H9 (cell line): ENCODE measurements at regions not wholly inside any gene's neighbourhood (a gene's known extent, or its start where the extent isn't known, plus 50 kb on each side); places are given as distances from the start of the nearest gene placed in this dataset.

ENCODE experiments used
- DNase-seq: peaks from one replicate; pipeline ENCODE4 v3.0.0-alpha.2; 2017
- H2AFZ ChIP-seq: one replicate; pipeline ENCODE4 v1.6.1; 2013; ENCODE audit warnings: mild to moderate bottlenecking, low read length, control low read depth, moderate library complexity
- H2AK5ac ChIP-seq: 2 replicates; pipeline ENCODE4 v1.6.1; 2013; ENCODE audit warnings: low read length, control low read depth, mixed read lengths; ENCODE audit not compliant: insufficient read length
- H2BK120ac ChIP-seq: one replicate; pipeline ENCODE4 v1.6.1; 2013; ENCODE audit warnings: low read depth, mild to moderate bottlenecking, low read length, control low read depth, inconsistent platforms; ENCODE audit not compliant: poor library complexity, severe bottlenecking
- H2BK12ac ChIP-seq: 2 replicates; pipeline ENCODE4 v1.6.1; 2013; ENCODE audit warnings: low read length, control low read depth, mixed read lengths, low read depth; ENCODE audit not compliant: insufficient read length
- H2BK15ac ChIP-seq: 2 replicates; pipeline ENCODE4 v1.6.1; 2013; ENCODE audit warnings: low read depth, low read length, control low read depth
- H2BK20ac ChIP-seq: one replicate; pipeline ENCODE4 v1.6.1; 2013; ENCODE audit warnings: low read depth, mild to moderate bottlenecking, low read length, control low read depth, inconsistent platforms; ENCODE audit not compliant: poor library complexity, severe bottlenecking
- H2BK5ac ChIP-seq: 2 replicates; pipeline ENCODE4 v1.6.1; 2013; ENCODE audit warnings: low read length, control low read depth, mixed read lengths; ENCODE audit not compliant: insufficient read length
- H3K14ac ChIP-seq: 2 replicates; pipeline ENCODE4 v1.6.1; 2013; ENCODE audit warnings: low read length, control low read depth; ENCODE audit not compliant: insufficient read depth
- H3K18ac ChIP-seq: 2 replicates; pipeline ENCODE4 v1.6.1; 2013; ENCODE audit warnings: low read depth, mild to moderate bottlenecking, mixed read lengths, low read length, control low read depth; ENCODE audit not compliant: insufficient read length
- H3K23ac ChIP-seq: 2 replicates; pipeline ENCODE4 v1.6.1; 2013; ENCODE audit warnings: low read length, control low read depth, mixed read lengths, low read depth; ENCODE audit not compliant: insufficient read length
- H3K23me2 ChIP-seq: 2 replicates; pipeline ENCODE4 v1.6.1; 2013; ENCODE audit warnings: low read depth, mild to moderate bottlenecking, mixed read lengths, low read length, control low read depth; ENCODE audit not compliant: insufficient read length, poor library complexity, severe bottlenecking
- H3K27ac ChIP-seq: 2 replicates; pipeline ENCODE4 v1.5.1; 2013; ENCODE audit warnings: low read length, control low read depth, mixed read lengths, low read depth; ENCODE audit not compliant: insufficient read length
- H3K27me3 ChIP-seq: 2 replicates; pipeline ENCODE4 v1.6.1; 2013; ENCODE audit warnings: low read length, control low read depth, inconsistent platforms; ENCODE audit not compliant: insufficient read depth
- H3K4ac ChIP-seq: 2 replicates; pipeline ENCODE4 v1.6.1; 2013; ENCODE audit warnings: low read depth, mild to moderate bottlenecking, control low read depth, inconsistent platforms, low read length, moderate library complexity
- H3K4me1 ChIP-seq: 2 replicates; pipeline ENCODE4 v1.6.1; 2013; ENCODE audit warnings: low read length, control low read depth, inconsistent platforms; ENCODE audit not compliant: insufficient read depth
- H3K4me2 ChIP-seq: 2 replicates; pipeline ENCODE4 v1.6.1; 2013; ENCODE audit warnings: low read length, control low read depth, mixed read lengths; ENCODE audit not compliant: insufficient read length, insufficient read depth
- H3K56ac ChIP-seq: 2 replicates; pipeline ENCODE4 v1.6.1; 2013; ENCODE audit warnings: low read depth, mild to moderate bottlenecking, mixed read lengths, low read length, control low read depth; ENCODE audit not compliant: insufficient read length
- H3K79me1 ChIP-seq: 2 replicates; pipeline ENCODE4 v1.6.1; 2013; ENCODE audit warnings: low read depth, mild to moderate bottlenecking, moderate library complexity, low read length, control low read depth, inconsistent platforms; ENCODE audit not compliant: insufficient read depth, poor library complexity, severe bottlenecking
- H3K79me2 ChIP-seq: 2 replicates; pipeline ENCODE4 v1.6.1; 2013; ENCODE audit warnings: low read length, control low read depth, inconsistent platforms; ENCODE audit not compliant: insufficient read depth
- H3K9ac ChIP-seq: 2 replicates; pipeline ENCODE4 v1.6.1; 2013; ENCODE audit warnings: low read length, control low read depth, mixed read lengths; ENCODE audit not compliant: insufficient read length; ENCODE audit errors: extremely low read depth
- H3K9me3 ChIP-seq: one replicate; pipeline ENCODE4 v1.6.1; 2013; ENCODE audit warnings: low read depth, low read length, inconsistent platforms; ENCODE audit not compliant: control insufficient read depth
- H3T11ph ChIP-seq: one replicate; pipeline ENCODE4 v1.6.1; 2013; ENCODE audit warnings: mild to moderate bottlenecking, low read length, control low read depth, inconsistent platforms
- H4K20me1 ChIP-seq: one replicate; pipeline ENCODE4 v1.6.1; 2013; ENCODE audit not compliant: control insufficient read depth, insufficient read length, insufficient read depth
- H4K5ac ChIP-seq: 2 replicates; pipeline ENCODE4 v1.6.1; 2013; ENCODE audit warnings: low read depth, mild to moderate bottlenecking, mixed read lengths, low read length, control low read depth; ENCODE audit not compliant: insufficient read length
- H4K8ac ChIP-seq: replicated peaks from 2 replicates; pipeline ENCODE4 v1.6.1; 2013; ENCODE audit warnings: low read length, control low read depth, mixed read lengths, low read depth; ENCODE audit not compliant: insufficient read length
- H4K91ac ChIP-seq: 2 replicates; pipeline ENCODE4 v1.6.1; 2013; ENCODE audit warnings: low read depth, mild to moderate bottlenecking, moderate library complexity, mixed read lengths, low read length, control low read depth; ENCODE audit not compliant: insufficient read length
- H3K27ac Mint-ChIP-seq, 3 experiments: 2 replicates in 2 of 3; 3 replicates in 1 of 3; pipeline ENCODE4 v1.8.0; 2020 to 2021; ENCODE audit warnings: mixed read lengths in 3 of 3, mild to moderate bottlenecking in 1 of 3, moderate library complexity in 1 of 3
- H3K27me3 Mint-ChIP-seq: 2 replicates; pipeline ENCODE4 v1.8.0; 2021; ENCODE audit warnings: low read depth, mild to moderate bottlenecking, moderate library complexity, mixed read lengths
- H3K36me3 Mint-ChIP-seq, 3 experiments: 2 replicates in 2 of 3; 3 replicates in 1 of 3; pipeline ENCODE4 v1.8.0; 2020 to 2021; ENCODE audit warnings: low read depth in 3 of 3, mixed read lengths in 3 of 3; ENCODE audit not compliant: insufficient read depth in 1 of 3
- H3K4me1 Mint-ChIP-seq, 2 experiments: 2 replicates each; pipeline ENCODE4 v1.8.0; 2020; ENCODE audit warnings: mixed read lengths in 2 of 2
- H3K4me3 Mint-ChIP-seq, 2 experiments: 2 replicates in 1 of 2; 3 replicates in 1 of 2; pipeline ENCODE4 v1.8.0; 2020 to 2021; ENCODE audit warnings: mild to moderate bottlenecking in 2 of 2, mixed read lengths in 2 of 2, moderate library complexity in 1 of 2
- H3K9me3 Mint-ChIP-seq, 2 experiments: 2 replicates in 1 of 2; 3 replicates in 1 of 2; pipeline ENCODE4 v1.8.0; 2020; ENCODE audit warnings: mild to moderate bottlenecking in 2 of 2, mixed read lengths in 2 of 2, moderate library complexity in 1 of 2
- WGBS: extraction: QIAGEN DNeasy Blood & Tissue Kit; methylation state at CpG from one replicate; pipeline ENCODE4 v1.1.7; 2013; ENCODE audit warnings: missing lambda C conversion rate, low lambda C conversion rate, mixed read lengths; ENCODE audit not compliant: insufficient read length; ENCODE audit errors: extremely low coverage; 5-methylcytosine and 5-hydroxymethylcytosine counted together
- TF ChIP-seq, protein P1 (sequence below): fragments of 200-600 bp; sonication (generic); conservative IDR thresholded peaks from 3 replicates; pipeline ENCODE4 v1.8.0; 2021; ENCODE audit warnings: antibody characterized with exemption, mild to moderate bottlenecking

DNA sequence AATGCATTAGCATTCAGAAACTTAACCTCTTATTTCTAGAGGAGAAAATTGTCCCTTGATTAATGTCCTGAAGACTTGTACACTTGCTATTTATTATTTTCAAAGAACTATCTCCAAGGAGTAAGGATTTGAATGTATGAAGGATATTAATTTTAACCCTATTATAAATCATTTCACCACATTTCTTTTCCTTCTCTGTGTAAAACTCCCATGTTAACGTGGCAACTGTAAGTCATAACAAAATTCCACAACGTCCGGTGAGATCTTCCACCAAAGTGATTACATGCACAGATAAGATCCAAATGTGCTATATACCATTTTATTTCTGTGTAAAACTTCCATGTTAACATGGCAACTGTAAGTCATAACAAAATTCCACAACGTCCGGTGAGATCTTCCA lies 229.1 kb upstream of the ARHGEF26 start:
- no peaks in the 10 kb centered on the region for H3K4me1 ChIP-seq
- no peak overlapping the region for H4K91ac ChIP-seq
- Mint-ChIP-seq H3K27me3 (no peaks in the 10 kb centered on the region), H3K9me3 (no peaks in the 10 kb centered on the region), H3K36me3 (no peaks in the 10 kb centered on the region), H3K27ac (no peak overlapping the region), H3K4me1 (no peaks in the 10 kb centered on the region; a peak in 1 of 4 replicates), H3K4me3 (no peak overlapping the region)
- TF ChIP-seq, protein P1, sequence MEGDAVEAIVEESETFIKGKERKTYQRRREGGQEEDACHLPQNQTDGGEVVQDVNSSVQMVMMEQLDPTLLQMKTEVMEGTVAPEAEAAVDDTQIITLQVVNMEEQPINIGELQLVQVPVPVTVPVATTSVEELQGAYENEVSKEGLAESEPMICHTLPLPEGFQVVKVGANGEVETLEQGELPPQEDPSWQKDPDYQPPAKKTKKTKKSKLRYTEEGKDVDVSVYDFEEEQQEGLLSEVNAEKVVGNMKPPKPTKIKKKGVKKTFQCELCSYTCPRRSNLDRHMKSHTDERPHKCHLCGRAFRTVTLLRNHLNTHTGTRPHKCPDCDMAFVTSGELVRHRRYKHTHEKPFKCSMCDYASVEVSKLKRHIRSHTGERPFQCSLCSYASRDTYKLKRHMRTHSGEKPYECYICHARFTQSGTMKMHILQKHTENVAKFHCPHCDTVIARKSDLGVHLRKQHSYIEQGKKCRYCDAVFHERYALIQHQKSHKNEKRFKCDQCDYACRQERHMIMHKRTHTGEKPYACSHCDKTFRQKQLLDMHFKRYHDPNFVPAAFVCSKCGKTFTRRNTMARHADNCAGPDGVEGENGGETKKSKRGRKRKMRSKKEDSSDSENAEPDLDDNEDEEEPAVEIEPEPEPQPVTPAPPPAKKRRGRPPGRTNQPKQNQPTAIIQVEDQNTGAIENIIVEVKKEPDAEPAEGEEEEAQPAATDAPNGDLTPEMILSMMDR, result no peak
- no peak overlapping the region for H3T11ph ChIP-seq
- H3K56ac ChIP-seq, result no peak overlapping the region
- H2AFZ ChIP-seq, result no peak overlapping the region
- no peak for DNase-seq
- H2BK120ac ChIP-seq, result no peak overlapping the region
- H3K9me3 ChIP-seq, result no peaks in the 10 kb centered on the region
- H2BK20ac ChIP-seq, result no peak overlapping the region
- H3K9ac ChIP-seq, result no peak overlapping the region
- H4K20me1 ChIP-seq, result no peaks in the 10 kb centered on the region
- H2BK5ac ChIP-seq, result no peak overlapping the region
- H3K23ac ChIP-seq, result no peak overlapping the region
- H3K14ac ChIP-seq, result no peak overlapping the region
- H3K4ac ChIP-seq, result no peak overlapping the region
- no peak overlapping the region for H3K4me2 ChIP-seq
- no peak overlapping the region for H2BK12ac ChIP-seq
- H4K8ac ChIP-seq, result no peak overlapping the region
- no CpG with 5 or more reads among the region's 5 CpGs for WGBS
- H2AK5ac ChIP-seq, result no peak overlapping the region
- H3K27ac ChIP-seq, result no peak overlapping the region
- H3K27me3 ChIP-seq, result no peaks in the 10 kb centered on the region
- H3K23me2 ChIP-seq, result no peaks in the 10 kb centered on the region
- H3K79me1 ChIP-seq, result no peaks in the 10 kb centered on the region
- H2BK15ac ChIP-seq, result no peak overlapping the region
- no peaks in the 10 kb centered on the region for H3K79me2 ChIP-seq
- H4K5ac ChIP-seq, result no peak overlapping the region
- no peak overlapping the region for H3K18ac ChIP-seq
